ENCODE measurements at regions not wholly inside any gene's neighbourhood (a gene's known extent, or its start where the extent isn't known, plus 50 kb on each side); places are given as distances from the start of the nearest gene placed in this dataset.
"Not testable (repeated sequence)": the region's sequence is repeated elsewhere in the genome, so short reads cannot be mapped to it uniquely, and the experiment has no call there.

- DNase-seq (ENCODE audit: low read depth), result no peak
Measured at GRCh38 chr13:59236309-59236919, 927.3 kb downstream of the DIAPH3 start.

- no peak for DNase-seq (ENCODE audit: low read depth)
Measured at GRCh38 chr13:59236944-59237343, 926.8 kb downstream of the DIAPH3 start.

GRCh38 chr13:59247171-59247570, 916.6 kb downstream of the DIAPH3 start:
- no peak for DNase-seq (ENCODE audit: low read depth)

GRCh38 chr13:59250336-59251189, 913.2 kb downstream of the DIAPH3 start:
- no peak for DNase-seq (ENCODE audit: low read depth)

GRCh38 chr13:59259165-59260000, 904.3 kb downstream of the DIAPH3 start:
- DNase-seq (ENCODE audit: low read depth), result no peak

GRCh38 chr13:59261928-59262488, 901.7 kb downstream of the DIAPH3 start:
- DNase-seq (ENCODE audit: low read depth), result no peak

GRCh38 chr13:59263531-59263930, 900.2 kb downstream of the DIAPH3 start:
- DNase-seq (ENCODE audit: low read depth), result no peak

- no peak for DNase-seq (ENCODE audit: low read depth)
Measured at GRCh38 chr13:59266478-59267063, 897.2 kb downstream of the DIAPH3 start.

- DNase-seq (ENCODE audit: low read depth), result no peak
Measured at GRCh38 chr13:59269476-59269875, 894.3 kb downstream of the DIAPH3 start.

GRCh38 chr13:59270327-59270726, 893.4 kb downstream of the DIAPH3 start:
- no peak for DNase-seq (ENCODE audit: low read depth)

GRCh38 chr13:59274958-59275727, 888.6 kb downstream of the DIAPH3 start:
- DNase-seq (ENCODE audit: low read depth), result no peak

GRCh38 chr13:59276436-59276835, 887.3 kb downstream of the DIAPH3 start:
- no peak for DNase-seq (ENCODE audit: low read depth)

- no peak for DNase-seq (ENCODE audit: low read depth)
Measured at GRCh38 chr13:59277106-59277505, 886.6 kb downstream of the DIAPH3 start.

GRCh38 chr13:59279028-59279427, 884.7 kb downstream of the DIAPH3 start:
- no peak for DNase-seq (ENCODE audit: low read depth)

GRCh38 chr13:59279576-59279975, 884.2 kb downstream of the DIAPH3 start:
- DNase-seq (ENCODE audit: low read depth), result no peak

- no peak for DNase-seq (ENCODE audit: low read depth)
Measured at GRCh38 chr13:59280297-59280696, 883.4 kb downstream of the DIAPH3 start.

- DNase-seq (ENCODE audit: low read depth), result no peak
Measured at GRCh38 chr13:59281453-59281852, 882.3 kb downstream of the DIAPH3 start.

GRCh38 chr13:59292240-59292639, 871.5 kb downstream of the DIAPH3 start:
- DNase-seq (ENCODE audit: low read depth), result not testable (repeated sequence)

- no peak for DNase-seq (ENCODE audit: low read depth)
Measured at GRCh38 chr13:59299584-59299983, 864.1 kb downstream of the DIAPH3 start.

GRCh38 chr13:59300355-59301173, 863.2 kb downstream of the DIAPH3 start:
- no peak for DNase-seq (ENCODE audit: low read depth)

All from activated T-helper 9 cell treated with anti-CD3 and anti-CD28 coated beads, Interleukin-2, amount 50 U/mL, for 16 hours (primary cell).